WI38 (cell line): ENCODE measurements at regions not wholly inside any gene's neighbourhood (a gene's known extent, or its start where the extent isn't known, plus 50 kb on each side); places are given as distances from the start of the nearest gene placed in this dataset.
"Not testable (repeated sequence)": the region's sequence is repeated elsewhere in the genome, so short reads cannot be mapped to it uniquely, and the experiment has no call there.

Source experiments
- H3K4me3 ChIP-seq: 2 replicates; pipeline ENCODE4 v1.5.1; 2011; ENCODE audit warnings: low read depth, mild to moderate bottlenecking, control low read depth, low read length
- CTCF ChIP-seq: IDR thresholded peaks from 2 replicates; pipeline ENCODE4 v1.5.1; 2012; ENCODE audit warnings: low read depth, mild to moderate bottlenecking, control low read depth, low read length

- H3K4me3 ChIP-seq, result no peak overlapping the region
- TF ChIP-seq CTCF, result peak; percentile 59
These were observed 239.9 kb downstream of the NKX6-1 start for GRCh38 chr4:84258905-84259830.

GRCh38 chr4:84254537-84254936 is 244.6 kb downstream of the NKX6-1 start:
- TF ChIP-seq CTCF, result no peak
- no peak overlapping the region for H3K4me3 ChIP-seq

GRCh38 chr4:84249521-84249920 is 249.6 kb downstream of the NKX6-1 start:
- H3K4me3 ChIP-seq, result no peak overlapping the region
- TF ChIP-seq CTCF, result no peak

- H3K4me3 ChIP-seq, result not testable (repeated sequence)
These were observed 254.1 kb downstream of the NKX6-1 start for GRCh38 chr4:84245042-84245441.

GRCh38 chr4:84244346-84244801 is 254.7 kb downstream of the NKX6-1 start:
- H3K4me3 ChIP-seq, result not testable (repeated sequence)

- H3K4me3 ChIP-seq, result no peak overlapping the region
- no peak for TF ChIP-seq CTCF
These were observed 255.4 kb downstream of the NKX6-1 start for GRCh38 chr4:84243685-84244084.

GRCh38 chr4:84239278-84239845 is 259.7 kb downstream of the NKX6-1 start:
- TF ChIP-seq CTCF, result no peak

GRCh38 chr4:84238247-84239090 is 260.6 kb downstream of the NKX6-1 start:
- TF ChIP-seq CTCF, result no peak
- H3K4me3 ChIP-seq, result no peak overlapping the region

More at GRCh38 chr4:84239278-84239845, 259.7 kb downstream of the NKX6-1 start:
- no peak overlapping the region for H3K4me3 ChIP-seq
